GM20000 (cell line): ENCODE measurements at regions not wholly inside any gene's neighbourhood (a gene's known extent, or its start where the extent isn't known, plus 50 kb on each side); places are given as distances from the start of the nearest gene placed in this dataset.
"Not testable (repeated sequence)": the region's sequence is repeated elsewhere in the genome, so short reads cannot be mapped to it uniquely, and the experiment has no call there.

Experiments used
- DNase-seq: peaks from one replicate; pipeline ENCODE4 v3.0.0; 2012; ENCODE audit warnings: low spot score
- CTCF ChIP-seq: IDR thresholded peaks from 2 replicates; pipeline ENCODE4 v1.5.1; 2012; ENCODE audit warnings: mild to moderate bottlenecking, control low read depth; ENCODE audit errors: extremely low read depth, missing control alignments

- no peak for DNase-seq
- no peak for TF ChIP-seq CTCF
Observed at GRCh38 chr16:13338044-13338443, 436.6 kb downstream of the SHISA9 start.

GRCh38 chr16:13342675-13343074 lies 441.3 kb downstream of the SHISA9 start:
- TF ChIP-seq CTCF = no peak
- DNase-seq = no peak

GRCh38 chr16:13344001-13344400 lies 442.6 kb downstream of the SHISA9 start:
- no peak for DNase-seq
- no peak for TF ChIP-seq CTCF

- no peak for DNase-seq
- no peak for TF ChIP-seq CTCF
Observed at GRCh38 chr16:13348416-13348815, 447.0 kb downstream of the SHISA9 start.

GRCh38 chr16:13350000-13350399 lies 448.6 kb downstream of the SHISA9 start:
- no peak for TF ChIP-seq CTCF
- DNase-seq = no peak

GRCh38 chr16:13351181-13351580 lies 449.8 kb downstream of the SHISA9 start:
- DNase-seq = no peak
- no peak for TF ChIP-seq CTCF

- no peak for TF ChIP-seq CTCF
- no peak for DNase-seq
Observed at GRCh38 chr16:13351601-13352217, 450.3 kb downstream of the SHISA9 start.

GRCh38 chr16:13352796-13353195 lies 451.4 kb downstream of the SHISA9 start:
- not testable (repeated sequence) for DNase-seq

GRCh38 chr16:13357842-13358241 lies 456.4 kb downstream of the SHISA9 start:
- not testable (repeated sequence) for DNase-seq
